HG02852 (cell line): ENCODE measurements at regions not wholly inside any gene's neighbourhood (a gene's known extent, or its start where the extent isn't known, plus 50 kb on each side); places are given as distances from the start of the nearest gene placed in this dataset.

Experiments
- ATAC-seq: cut with Tn5 transposase; IDR thresholded peaks from one replicate; pipeline ENCODE4 v1.9.1; 2021; ENCODE audit warnings: mild to moderate bottlenecking, moderate library complexity; ENCODE audit not compliant: unreplicated experiment

DNA sequence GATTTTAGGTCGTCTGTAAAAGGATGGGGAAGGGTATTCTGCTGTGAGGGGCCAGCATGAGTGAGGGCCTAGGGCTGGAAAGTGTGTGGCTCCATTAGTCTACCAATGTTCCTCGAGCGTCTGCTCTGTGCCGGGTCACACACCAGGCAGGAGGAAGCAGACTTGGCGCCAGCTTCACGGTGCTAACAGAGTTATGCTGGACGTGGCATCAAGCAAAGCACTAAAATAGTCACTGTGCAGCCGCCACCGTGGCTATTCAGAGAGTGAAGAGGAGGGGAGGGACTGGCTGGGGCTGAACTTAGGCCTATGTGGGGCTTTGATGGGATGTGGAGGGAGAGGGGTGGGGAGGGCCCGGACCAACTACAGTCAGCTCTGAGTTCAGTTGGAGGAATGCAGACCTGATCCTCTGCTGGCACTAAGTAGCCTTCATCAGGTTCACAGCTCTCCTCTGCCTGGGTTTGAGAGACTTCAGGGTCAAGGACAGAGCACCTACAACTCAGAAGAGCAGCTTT is 83.9 kb upstream of the MSX1 start:
- ATAC-seq: no peak

DNA sequence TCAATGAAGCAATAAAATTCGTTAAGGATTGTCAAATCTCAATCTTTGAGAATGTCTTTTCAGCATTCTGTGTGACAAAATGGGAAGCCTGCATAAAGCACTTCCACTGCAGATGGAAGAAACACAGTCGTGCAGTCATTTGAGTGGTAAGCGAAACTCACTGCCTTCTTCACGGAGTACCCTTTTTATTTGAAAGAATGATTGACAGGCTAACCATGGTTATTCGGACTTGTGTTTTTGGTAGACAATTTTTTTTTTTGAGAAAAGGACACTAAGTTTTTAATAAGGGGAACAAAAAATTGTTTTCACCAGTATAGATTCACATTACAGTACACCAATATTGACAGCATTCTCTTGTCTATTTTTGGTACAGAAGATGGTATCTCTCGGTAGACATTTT is 86.9 kb upstream of the MSX1 start:
- no peak for ATAC-seq

- ATAC-seq: no peak
Measured at GRCh38 chr4:4771160-4771559, 88.3 kb upstream of the MSX1 start.

DNA sequence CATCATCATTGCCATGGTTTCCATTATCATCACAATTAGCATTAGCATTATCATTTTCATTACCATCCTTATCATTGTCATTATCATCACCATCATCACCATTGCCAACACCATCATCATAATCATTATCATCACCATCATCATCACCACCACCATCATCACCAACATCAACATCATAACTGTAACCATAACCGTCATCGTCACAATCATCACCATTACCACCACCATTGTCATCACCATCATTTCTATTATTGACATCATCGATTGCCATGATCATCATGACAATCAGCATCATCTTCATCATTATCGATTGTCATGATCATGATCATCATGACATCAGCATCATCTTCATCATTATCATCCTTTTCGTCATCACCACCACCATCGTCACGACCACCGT is 88.9 kb upstream of the MSX1 start:
- no peak for ATAC-seq

DNA sequence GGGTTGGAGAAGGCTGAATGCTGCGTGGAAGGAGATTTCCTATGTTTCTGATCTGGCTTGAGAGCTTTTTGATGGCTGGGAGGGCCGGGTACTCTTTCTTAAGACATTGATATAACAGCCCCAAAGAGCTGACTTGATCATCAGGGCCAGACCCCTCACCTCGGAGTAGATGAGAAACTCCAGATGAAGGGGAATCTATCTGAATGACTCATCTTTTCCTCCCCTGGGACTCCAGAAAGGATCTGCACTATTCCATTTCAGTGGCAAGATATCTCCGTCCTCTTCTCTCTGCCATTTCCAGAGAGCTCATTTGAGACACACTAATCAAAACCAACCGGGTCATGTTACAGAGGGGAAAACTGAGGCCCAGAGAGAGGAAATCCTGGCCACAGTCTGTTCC is 92.9 kb upstream of the MSX1 start:
- no peak for ATAC-seq

GRCh38 chr4:4765811-4766210 is 93.7 kb upstream of the MSX1 start:
- ATAC-seq: no peak

- no peak for ATAC-seq
Measured at GRCh38 chr4:4764558-4764905, 94.9 kb upstream of the MSX1 start.

GRCh38 chr4:4763822-4764557 is 95.5 kb upstream of the MSX1 start:
- no peak for ATAC-seq

GRCh38 chr4:4762909-4763821 is 96.3 kb upstream of the MSX1 start:
- peak; percentile 89 for ATAC-seq

- no peak for ATAC-seq
Measured at GRCh38 chr4:4762300-4762699, 97.2 kb upstream of the MSX1 start.

GRCh38 chr4:4761128-4761982 is 98.1 kb upstream of the MSX1 start:
- no peak for ATAC-seq

DNA sequence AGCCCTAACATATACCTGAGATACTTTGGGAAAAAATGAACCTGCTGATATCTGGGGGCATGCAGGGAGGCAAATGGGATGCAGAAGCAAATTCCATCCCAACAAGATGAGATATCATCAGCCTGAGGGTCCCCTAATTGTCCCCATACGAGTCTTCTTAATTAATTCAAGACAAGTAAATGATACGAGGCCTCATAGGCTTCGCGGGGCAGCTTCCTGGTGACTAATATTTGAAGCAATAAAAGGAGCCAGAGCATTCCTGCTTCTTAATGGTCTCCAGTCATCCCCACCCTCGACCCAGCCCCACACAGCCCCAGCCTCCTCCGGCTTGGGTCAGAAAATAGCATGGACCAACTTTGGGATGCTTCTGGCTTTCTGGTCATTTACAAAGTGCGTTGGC is 99.6 kb upstream of the MSX1 start:
- no peak for ATAC-seq

DNA sequence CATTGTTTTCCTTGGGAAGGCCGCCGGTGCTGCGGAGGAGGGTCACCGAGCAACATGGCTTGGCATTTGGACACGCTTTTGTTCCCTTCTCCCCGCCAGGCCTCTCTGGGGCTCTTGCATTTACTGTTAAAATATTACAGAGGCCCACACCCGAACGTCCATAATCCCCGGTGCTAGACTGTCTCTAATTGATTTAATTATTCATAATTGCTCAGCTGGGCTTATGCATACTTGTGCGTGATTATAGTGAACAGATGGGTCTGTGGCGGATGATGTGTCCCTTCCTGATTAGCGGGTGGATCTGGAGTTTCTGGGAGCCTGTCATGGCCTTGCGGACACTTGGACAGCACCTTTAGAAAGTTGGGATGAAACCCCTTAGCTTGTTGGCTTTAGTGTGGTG is 100.2 kb upstream of the MSX1 start:
- no peak for ATAC-seq

DNA sequence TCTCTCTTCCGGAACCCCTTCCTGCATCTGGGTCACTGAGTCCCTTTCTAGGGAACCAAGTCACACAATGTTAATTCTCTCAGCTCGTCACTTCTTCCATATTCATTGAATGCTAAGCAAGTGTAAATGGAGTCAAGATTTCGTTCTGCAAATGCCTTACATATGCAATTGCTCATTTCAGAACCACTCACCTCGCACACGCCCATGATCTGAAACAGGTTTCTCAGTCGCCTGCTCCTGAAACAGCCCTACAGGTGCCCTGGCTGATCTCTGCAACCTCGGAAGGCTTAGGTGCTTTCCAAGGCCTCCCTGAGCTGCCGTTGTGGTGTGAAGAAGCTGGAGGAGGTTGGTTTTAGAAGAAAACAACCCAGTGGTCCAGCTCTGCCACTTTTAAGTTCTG is 100.8 kb upstream of the MSX1 start:
- ATAC-seq: peak; percentile 47

DNA sequence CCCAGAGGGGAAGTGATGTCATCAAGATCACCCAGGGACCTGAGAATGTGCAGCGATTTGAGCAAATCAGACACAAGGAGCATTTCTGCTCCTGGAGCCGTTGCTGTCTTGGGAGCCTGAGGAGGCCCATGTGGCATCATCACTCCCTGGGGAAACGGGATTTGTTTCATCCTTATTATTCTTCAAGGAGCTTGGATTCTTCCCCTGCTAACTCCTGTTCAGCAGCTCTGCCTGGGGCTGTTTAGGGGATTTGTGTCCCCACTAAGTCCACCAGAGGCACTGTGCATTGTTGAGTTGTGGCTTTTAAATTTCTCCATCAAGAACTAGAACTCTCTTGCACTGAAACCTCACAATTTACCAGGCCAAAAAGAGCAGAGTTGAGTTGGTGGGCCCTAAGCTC is 104.2 kb upstream of the MSX1 start:
- no peak for ATAC-seq

- ATAC-seq: no peak
Measured at GRCh38 chr4:4754641-4755040, 104.8 kb upstream of the MSX1 start.

DNA sequence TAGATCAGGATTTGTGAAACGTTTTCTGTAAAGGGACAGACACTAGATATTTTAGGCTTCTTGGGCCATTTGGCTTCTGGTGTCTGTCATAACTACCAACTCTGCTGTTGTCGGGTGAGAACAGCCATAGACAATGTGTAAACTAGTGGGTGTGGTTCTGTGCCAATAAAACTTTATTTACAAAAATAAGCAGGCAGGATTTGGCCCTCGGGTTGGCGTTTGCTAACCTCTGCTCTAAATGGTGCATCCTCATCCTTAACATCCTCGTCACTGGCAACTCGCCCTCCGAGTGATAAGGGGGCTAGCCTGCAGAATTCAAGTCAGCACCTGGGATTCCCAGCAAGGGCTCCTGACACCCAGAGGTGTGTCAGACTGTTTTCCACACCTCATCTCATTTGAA is 105.8 kb upstream of the MSX1 start:
- no peak for ATAC-seq

- no peak for ATAC-seq
Measured at GRCh38 chr4:4752576-4753401, 106.7 kb upstream of the MSX1 start.

- no peak for ATAC-seq
Measured at GRCh38 chr4:4752025-4752424, 107.4 kb upstream of the MSX1 start.

- no peak for ATAC-seq
Measured at GRCh38 chr4:4750187-4750586, 109.3 kb upstream of the MSX1 start.
